ENCODE measurements at regions not wholly inside any gene's neighbourhood (a gene's known extent, or its start where the extent isn't known, plus 50 kb on each side); places are given as distances from the start of the nearest gene placed in this dataset.

DNA sequence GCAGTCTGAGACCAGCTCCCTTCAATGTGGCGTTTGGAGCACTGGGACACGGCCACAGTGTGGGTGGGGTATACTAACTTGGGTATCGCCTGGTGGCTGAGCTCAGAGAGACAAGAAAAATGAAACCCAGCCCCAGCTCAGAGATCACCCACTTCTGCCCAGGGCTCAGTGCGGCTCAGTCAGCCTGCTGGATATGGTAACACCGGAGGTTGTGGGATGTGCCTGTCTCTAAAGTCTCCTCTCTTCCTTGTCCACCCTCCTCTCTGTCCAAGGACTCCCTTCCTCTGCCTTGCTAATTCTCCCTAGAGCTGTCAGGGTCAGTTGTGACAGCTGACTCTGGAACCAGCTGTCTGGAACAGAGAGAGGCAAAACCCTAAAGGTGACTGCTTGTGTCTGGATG lies 149.1 kb downstream of the PTPN20 start:
- Histone ChIP-seq H3K4me3 (no peak overlapping the region), H3K27me3 (replicated peaks in 1 of 7) (no peaks in the 10 kb centered on the region), H3K36me3 (no peaks in the 10 kb centered on the region), H3K4me1 (peaks cover 0 to 8% (median 2%) of the 10 kb centered on the region in 6 donors), H3K27ac (no peak overlapping the region), H3K9me3 (no peaks in the 10 kb centered on the region)
- WGBS, 5 donors = 86 to 94% (median 93%) methylated on average over 5 of the region's 5 CpGs
- intact Hi-C loops (cut with DNase I; ENCODE audit: low total_unique reads) = no loop called here
- TF ChIP-seq POLR2AphosphoS5 (IDR thresholded peaks at IDR 0.05) = no peak
- TF ChIP-seq, protein P1, sequence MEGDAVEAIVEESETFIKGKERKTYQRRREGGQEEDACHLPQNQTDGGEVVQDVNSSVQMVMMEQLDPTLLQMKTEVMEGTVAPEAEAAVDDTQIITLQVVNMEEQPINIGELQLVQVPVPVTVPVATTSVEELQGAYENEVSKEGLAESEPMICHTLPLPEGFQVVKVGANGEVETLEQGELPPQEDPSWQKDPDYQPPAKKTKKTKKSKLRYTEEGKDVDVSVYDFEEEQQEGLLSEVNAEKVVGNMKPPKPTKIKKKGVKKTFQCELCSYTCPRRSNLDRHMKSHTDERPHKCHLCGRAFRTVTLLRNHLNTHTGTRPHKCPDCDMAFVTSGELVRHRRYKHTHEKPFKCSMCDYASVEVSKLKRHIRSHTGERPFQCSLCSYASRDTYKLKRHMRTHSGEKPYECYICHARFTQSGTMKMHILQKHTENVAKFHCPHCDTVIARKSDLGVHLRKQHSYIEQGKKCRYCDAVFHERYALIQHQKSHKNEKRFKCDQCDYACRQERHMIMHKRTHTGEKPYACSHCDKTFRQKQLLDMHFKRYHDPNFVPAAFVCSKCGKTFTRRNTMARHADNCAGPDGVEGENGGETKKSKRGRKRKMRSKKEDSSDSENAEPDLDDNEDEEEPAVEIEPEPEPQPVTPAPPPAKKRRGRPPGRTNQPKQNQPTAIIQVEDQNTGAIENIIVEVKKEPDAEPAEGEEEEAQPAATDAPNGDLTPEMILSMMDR (IDR thresholded peaks at IDR 0.05 in 8 of 11, conservative IDR thresholded peaks at IDR 0.05 in 3 of 11) = no peak
- TF ChIP-seq POLR2A (IDR thresholded peaks at IDR 0.05) = no peak
- DNase-seq = peak; percentile 52

DNA sequence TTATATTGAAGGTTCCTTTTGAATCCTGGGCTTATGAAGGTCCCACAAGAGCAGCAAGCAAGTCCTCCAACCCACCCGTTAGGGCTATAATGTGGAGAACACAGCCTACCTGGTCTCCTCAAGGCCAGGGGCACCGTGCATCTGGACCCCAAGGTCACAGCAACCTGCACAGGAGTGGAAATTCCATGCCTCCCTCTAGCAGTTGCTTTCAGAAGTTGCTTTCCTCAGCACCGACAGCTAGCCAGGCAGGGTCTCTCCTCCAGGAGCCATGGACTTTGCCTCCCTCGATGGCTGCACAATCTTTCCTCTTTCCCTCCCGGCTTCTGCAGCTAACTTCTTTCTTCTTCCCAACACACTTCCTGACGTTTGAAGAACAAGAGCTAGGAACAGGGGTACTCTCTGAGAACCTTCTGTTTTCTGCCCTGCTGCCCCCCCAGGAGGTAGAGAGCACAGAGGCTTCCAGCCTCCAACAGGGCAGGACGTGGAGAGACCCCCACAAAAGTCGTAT lies 149.8 kb downstream of the PTPN20 start:
- Histone ChIP-seq H3K4me1 (peaks cover 0 to 2% (median 0%) of the 10 kb centered on the region in 6 donors), H3K4me3 (no peak overlapping the region), H3K36me3 (no peaks in the 10 kb centered on the region), H3K27ac (no peak overlapping the region), H3K27me3 (replicated peaks in 1 of 7) (no peaks in the 10 kb centered on the region), H3K9me3 (no peaks in the 10 kb centered on the region)
- intact Hi-C loops (cut with DNase I; ENCODE audit: low total_unique reads) = no loop called here
- DNase-seq = no peak
- 69 to 81% (median 79%) methylated on average over 8 of the region's 8 CpGs for WGBS, 5 donors
- TF ChIP-seq, protein P1 (IDR thresholded peaks at IDR 0.05 in 8 of 11, conservative IDR thresholded peaks at IDR 0.05 in 3 of 11) = no peak
- no peak for TF ChIP-seq POLR2A (IDR thresholded peaks at IDR 0.05)
- TF ChIP-seq POLR2AphosphoS5 (IDR thresholded peaks at IDR 0.05) = no peak

DNA sequence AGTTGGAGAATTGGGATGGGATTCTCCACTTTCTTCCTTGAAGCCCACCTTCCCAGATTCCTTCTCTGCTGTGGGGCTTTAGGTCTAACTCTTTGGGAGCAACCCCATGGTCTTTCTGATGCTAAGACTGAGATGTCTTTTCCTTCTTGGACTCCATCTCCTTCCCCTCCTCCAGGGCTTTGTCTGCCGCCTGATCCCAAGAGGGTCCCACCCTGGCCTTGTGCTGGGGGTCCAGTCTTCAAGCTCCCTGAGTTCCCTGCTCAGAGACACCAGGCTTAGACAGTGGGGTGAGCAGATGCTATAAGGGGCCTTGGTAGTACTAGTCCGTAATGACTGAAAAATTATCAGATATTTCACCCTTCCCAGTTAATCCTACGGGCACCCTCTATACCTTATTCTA lies 150.5 kb downstream of the PTPN20 start:
- Histone ChIP-seq H3K36me3 (no peaks in the 10 kb centered on the region), H3K27ac (no peak overlapping the region), H3K9me3 (no peaks in the 10 kb centered on the region), H3K4me3 (no peak overlapping the region), H3K27me3 (replicated peaks in 1 of 7) (no peaks in the 10 kb centered on the region), H3K4me1 (no peaks in the 10 kb centered on the region)
- TF ChIP-seq, protein P1 (IDR thresholded peaks at IDR 0.05 in 8 of 11, conservative IDR thresholded peaks at IDR 0.05 in 3 of 11) = no peak
- TF ChIP-seq POLR2A (IDR thresholded peaks at IDR 0.05) (no peak), POLR2AphosphoS5 (IDR thresholded peaks at IDR 0.05) (no peak)
- peak; percentile 41 for DNase-seq
- WGBS, 5 donors = 75 to 92% (median 88%) methylated on average over 3 of the region's 3 CpGs
- intact Hi-C loops (cut with DNase I; ENCODE audit: low total_unique reads) = no loop called here

DNA sequence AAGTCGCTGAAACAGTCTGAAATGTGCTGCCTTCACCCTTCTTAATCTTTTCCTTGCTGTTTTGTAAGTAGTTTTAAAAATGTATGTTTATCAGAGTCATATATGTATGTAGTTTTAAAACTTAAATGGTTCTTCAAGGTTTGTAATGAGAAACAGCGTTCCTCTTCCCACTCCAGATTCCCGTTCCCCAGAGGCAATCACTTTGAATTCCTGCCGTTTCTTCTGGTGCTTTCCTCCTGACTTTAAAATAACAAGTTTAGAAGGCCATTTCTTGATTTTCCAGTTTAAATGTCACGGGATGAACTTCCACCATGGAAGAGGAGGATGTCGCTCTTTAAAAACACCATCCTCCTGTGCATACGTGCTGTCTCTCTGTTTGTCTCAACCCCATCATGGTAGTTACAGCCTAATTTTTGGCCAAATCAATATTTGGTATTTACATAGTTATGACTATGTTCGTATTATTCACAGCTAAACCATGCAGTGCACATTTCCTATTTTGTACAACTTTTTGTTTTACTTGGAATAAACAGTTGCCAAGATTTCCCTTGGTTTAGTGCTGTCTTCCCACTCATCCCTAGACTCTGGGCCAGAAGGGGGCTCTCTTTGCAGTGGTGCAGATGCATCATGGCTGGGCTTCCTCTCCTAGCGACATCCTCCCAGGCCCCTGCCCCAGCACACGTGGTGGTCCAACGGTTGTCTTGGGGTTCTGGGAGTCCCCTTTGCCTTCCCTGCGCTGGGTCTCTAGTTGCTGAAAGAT lies 151.4 kb downstream of the PTPN20 start:
- Histone ChIP-seq H3K4me1 (no peaks in the 10 kb centered on the region), H3K27me3 (replicated peaks in 1 of 7) (no peaks in the 10 kb centered on the region), H3K27ac (no peak overlapping the region), H3K4me3 (no peak overlapping the region), H3K36me3 (no peaks in the 10 kb centered on the region), H3K9me3 (no peaks in the 10 kb centered on the region)
- 66 to 74% (median 71%) methylated on average over 12 of the region's 12 CpGs for WGBS, 5 donors
- intact Hi-C loops (cut with DNase I; ENCODE audit: low total_unique reads) = no loop called here
- TF ChIP-seq POLR2AphosphoS5 (IDR thresholded peaks at IDR 0.05) = no peak
- TF ChIP-seq, protein P1 (IDR thresholded peaks at IDR 0.05 in 8 of 11, conservative IDR thresholded peaks at IDR 0.05 in 3 of 11) = no peak
- no peak for TF ChIP-seq POLR2A (IDR thresholded peaks at IDR 0.05)
- DNase-seq = peak; percentile 33

Data from spleen (tissue), 11 donors.